BLaER1 treated with 17β-estradiol and CSF1 and Interleukin-3, amounts not matched to agents 10 nM and 100 nM (cell line): ENCODE measurements at regions not wholly inside any gene's neighbourhood (a gene's known extent, or its start where the extent isn't known, plus 50 kb on each side); places are given as distances from the start of the nearest gene placed in this dataset.
"Not testable (repeated sequence)": the region's sequence is repeated elsewhere in the genome, so short reads cannot be mapped to it uniquely, and the experiment has no call there.

Experiments
- H3K27ac ChIP-seq, 11 experiments: shearing (Covaris generic); formaldehyde crosslinking; 2 replicates each; pipeline ENCODE4 v1.8.1; 2022
- H3K27me3 ChIP-seq, 11 experiments: shearing (Covaris generic); formaldehyde crosslinking; 2 replicates each; pipeline ENCODE4 v1.8.1; 2022
- H3K36me3 ChIP-seq, 11 experiments: shearing (Covaris generic); formaldehyde crosslinking; 2 replicates each; pipeline ENCODE4 v1.8.1; 2022
- H3K4me1 ChIP-seq, 10 experiments: shearing (Covaris generic); formaldehyde crosslinking; 2 replicates each; pipeline ENCODE4 v1.8.1; 2022
- H3K4me2 ChIP-seq, 11 experiments: shearing (Covaris generic); formaldehyde crosslinking; 2 replicates each; pipeline ENCODE4 v1.8.1; 2022
- H3K4me3 ChIP-seq, 10 experiments: shearing (Covaris generic); formaldehyde crosslinking; 2 replicates each; pipeline ENCODE4 v1.8.1; 2022
- H3K9ac ChIP-seq, 11 experiments: shearing (Covaris generic); formaldehyde crosslinking; 2 replicates each; pipeline ENCODE4 v1.8.1; 2022
- H3K9me3 ChIP-seq, 11 experiments: shearing (Covaris generic); formaldehyde crosslinking; replicated peaks in 1 of 11; 2 replicates each; pipeline ENCODE4 v1.8.1; 2022
- H4K20me1 ChIP-seq, 11 experiments: shearing (Covaris generic); formaldehyde crosslinking; 2 replicates each; pipeline ENCODE4 v1.8.1; 2022
- Cebpa-rat ChIP-seq, 11 experiments: shearing (Covaris generic); IDR thresholded peaks; 2 replicates each; pipeline ENCODE4 v1.8.1; 2022

- H3K36me3 ChIP-seq = no peaks in the 10 kb centered on the region
- peaks cover 40 to 98% (median 88%) of the 10 kb centered on the region in 11 experiments; a peak in 21 of 22 replicates for H3K27me3 ChIP-seq
- no peak overlapping the region for H3K4me2 ChIP-seq
- TF ChIP-seq Cebpa-rat (IDR thresholded peaks at IDR 0.05) = no peak
- no peak overlapping the region for H3K9ac ChIP-seq
- H4K20me1 ChIP-seq = no peaks in the 10 kb centered on the region
- no peak overlapping the region for H3K4me3 ChIP-seq
- peaks cover 0 to 9% (median 0%) of the 10 kb centered on the region in 10 experiments; a peak in 4 of 20 replicates for H3K4me1 ChIP-seq
- no peak overlapping the region for H3K27ac ChIP-seq
- H3K9me3 ChIP-seq = peaks cover 0 to 4% (median 0%) of the 10 kb centered on the region in 11 experiments; a peak in 1 of 22 replicates
These were observed 81.6 kb upstream of the MID1 start for GRCh38 chrX:10702031-10702430.

DNA sequence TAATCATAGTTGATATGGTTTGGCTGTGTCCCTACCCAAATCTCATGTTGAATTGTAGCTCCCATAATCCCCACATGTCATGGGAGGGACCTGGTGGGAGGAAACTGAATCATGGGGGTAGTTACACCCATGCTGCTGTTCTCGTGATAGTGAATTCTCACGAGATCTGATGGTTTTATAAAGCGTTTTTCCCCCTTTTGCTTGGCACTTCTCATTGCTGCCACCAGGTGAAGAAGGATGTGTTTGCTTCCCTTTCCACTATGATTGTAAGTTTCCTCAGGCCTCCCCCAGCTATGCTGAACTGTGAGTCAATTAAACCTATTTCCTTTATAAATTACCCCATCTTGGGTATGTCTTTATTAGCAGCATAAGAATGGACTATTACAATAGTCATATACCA lies 86.0 kb upstream of the MID1 start:
- H3K27me3 ChIP-seq = peaks cover 37 to 98% (median 82%) of the 10 kb centered on the region in 11 experiments
- H3K4me2 ChIP-seq, H3K4me1 ChIP-seq, H3K9me3 ChIP-seq, H3K9ac ChIP-seq, H3K27ac ChIP-seq, H4K20me1 ChIP-seq, H3K36me3 ChIP-seq, H3K4me3 ChIP-seq: not testable (repeated sequence)

- no peak overlapping the region for H3K9ac ChIP-seq
- peaks cover 48 to 98% (median 82%) of the 10 kb centered on the region in 11 experiments for H3K27me3 ChIP-seq
- H3K4me1 ChIP-seq = 0 out of 20 replicates have a peak, but pooled peaks cover 0 to 3% (median 0%) of the 10 kb centered on the region in 10 experiments
- TF ChIP-seq Cebpa-rat (IDR thresholded peaks at IDR 0.05) = no peak
- peaks cover 0 to 2% (median 0%) of the 10 kb centered on the region in 11 experiments; a peak in 1 of 22 replicates for H3K9me3 ChIP-seq
- no peaks in the 10 kb centered on the region; a peak in 1 of 22 replicates for H4K20me1 ChIP-seq
- H3K27ac ChIP-seq = no peak overlapping the region
- H3K4me3 ChIP-seq = no peak overlapping the region
- H3K36me3 ChIP-seq = no peaks in the 10 kb centered on the region
- H3K4me2 ChIP-seq = no peak overlapping the region
These were observed 87.4 kb upstream of the MID1 start for GRCh38 chrX:10707773-10708172.

- H3K27ac ChIP-seq = no peak overlapping the region
- TF ChIP-seq Cebpa-rat (IDR thresholded peaks at IDR 0.05) = no peak
- H4K20me1 ChIP-seq = no peaks in the 10 kb centered on the region; a peak in 1 of 22 replicates
- H3K36me3 ChIP-seq = no peaks in the 10 kb centered on the region
- peaks cover 0 to 5% (median 0%) of the 10 kb centered on the region in 11 experiments; a peak in 5 of 22 replicates for H3K9me3 ChIP-seq
- H3K4me1 ChIP-seq = 0 out of 20 replicates have a peak, but pooled peaks cover 0 to 3% (median 0%) of the 10 kb centered on the region in 10 experiments
- no peak overlapping the region for H3K4me2 ChIP-seq
- H3K4me3 ChIP-seq = no peak overlapping the region
- peaks cover 63 to 98% (median 84%) of the 10 kb centered on the region in 11 experiments for H3K27me3 ChIP-seq
- no peak overlapping the region for H3K9ac ChIP-seq
These were observed 88.9 kb upstream of the MID1 start for GRCh38 chrX:10709276-10709675.

- Histone ChIP-seq H3K27ac (no peak overlapping the region), H3K4me3 (no peak overlapping the region), H3K4me1 (no peaks in the 10 kb centered on the region), H3K9me3 (peaks cover 0 to 17% (median 10%) of the 10 kb centered on the region in 11 experiments; a peak in 15 of 22 replicates), H3K36me3 (no peaks in the 10 kb centered on the region), H3K9ac (no peak overlapping the region), H4K20me1 (no peaks in the 10 kb centered on the region; a peak in 1 of 22 replicates), H3K27me3 (peaks cover 50 to 69% (median 63%) of the 10 kb centered on the region in 11 experiments), H3K4me2 (no peak overlapping the region)
- TF ChIP-seq Cebpa-rat (IDR thresholded peaks at IDR 0.05) = no peak
These were observed 94.1 kb upstream of the MID1 start for GRCh38 chrX:10714531-10714930.

DNA sequence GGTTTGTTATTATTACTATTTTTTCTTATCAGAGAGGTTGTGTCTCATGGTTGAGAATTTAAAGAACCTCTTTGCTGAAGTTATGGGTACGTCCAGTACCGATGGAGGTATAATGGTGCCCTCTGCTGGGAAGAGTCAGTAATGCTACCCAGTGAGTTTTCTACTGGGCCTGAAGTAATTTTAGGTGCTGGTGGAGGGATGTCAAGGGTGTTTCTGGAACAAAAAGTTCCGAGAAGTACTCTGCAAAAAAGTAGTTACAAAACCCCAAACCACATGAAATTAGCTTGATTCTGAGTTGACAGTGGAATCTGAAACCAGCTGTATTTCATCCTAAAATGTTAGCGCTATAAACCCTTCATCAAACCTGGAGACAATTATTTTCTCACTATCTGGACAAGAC lies 102.5 kb upstream of the MID1 start:
- Histone ChIP-seq H3K36me3 (no peaks in the 10 kb centered on the region), H4K20me1 (no peaks in the 10 kb centered on the region), H3K27me3 (peaks cover 46 to 72% (median 66%) of the 10 kb centered on the region in 11 experiments), H3K9ac (no peak overlapping the region), H3K9me3 (no peaks in the 10 kb centered on the region), H3K4me2 (no peak overlapping the region), H3K27ac (no peak overlapping the region), H3K4me1 (peaks cover 0 to 17% (median 0%) of the 10 kb centered on the region in 10 experiments; a peak in 4 of 20 replicates), H3K4me3 (no peak overlapping the region)
- no peak for TF ChIP-seq Cebpa-rat (IDR thresholded peaks at IDR 0.05)

- Histone ChIP-seq H3K36me3 (no peaks in the 10 kb centered on the region), H3K9ac (no peak overlapping the region)
- TF ChIP-seq Cebpa-rat (IDR thresholded peaks at IDR 0.05) = no peak
These were observed 104.7 kb upstream of the MID1 start for GRCh38 chrX:10725071-10725470.

GRCh38 chrX:10726647-10727046 lies 106.3 kb upstream of the MID1 start:
- 0 out of 22 replicates have a peak, but pooled peaks cover 0 to 8% (median 0%) of the 10 kb centered on the region in 11 experiments for H4K20me1 ChIP-seq
- H3K4me2 ChIP-seq = peak overlapping the region in 2 of 11 experiments; percentile 1 to 24; a peak in 2 of 22 replicates
- peaks cover 70 to 99% (median 91%) of the 10 kb centered on the region in 11 experiments for H3K27me3 ChIP-seq
- H3K9ac ChIP-seq = no peak overlapping the region
- TF ChIP-seq Cebpa-rat (IDR thresholded peaks at IDR 0.05) = no peak
- no peaks in the 10 kb centered on the region for H3K36me3 ChIP-seq
- peaks cover 0 to 17% (median 0%) of the 10 kb centered on the region in 10 experiments; a peak in 4 of 20 replicates for H3K4me1 ChIP-seq
- H3K9me3 ChIP-seq = no peaks in the 10 kb centered on the region
- no peak overlapping the region for H3K27ac ChIP-seq
- H3K4me3 ChIP-seq = no peak overlapping the region

More at GRCh38 chrX:10725071-10725470, 104.7 kb upstream of the MID1 start:
- Histone ChIP-seq H3K4me3 (no peak overlapping the region), H3K4me2 (no peak overlapping the region), H3K9me3 (no peaks in the 10 kb centered on the region), H3K4me1 (peaks cover 0 to 17% (median 0%) of the 10 kb centered on the region in 10 experiments; a peak in 4 of 20 replicates), H3K27ac (no peak overlapping the region), H4K20me1 (0 out of 22 replicates have a peak, but pooled peaks cover 0 to 8% (median 0%) of the 10 kb centered on the region in 11 experiments), H3K27me3 (peaks cover 61 to 90% (median 87%) of the 10 kb centered on the region in 11 experiments)

- 0 out of 22 replicates have a peak, but pooled peaks cover 0 to 2% (median 0%) of the 10 kb centered on the region in 11 experiments for H3K9me3 ChIP-seq
- no peak overlapping the region for H3K27ac ChIP-seq
- H3K36me3 ChIP-seq = no peaks in the 10 kb centered on the region
- H3K4me1 ChIP-seq = peaks cover 0 to 17% (median 0%) of the 10 kb centered on the region in 10 experiments; a peak in 4 of 20 replicates
- no peak overlapping the region for H3K4me2 ChIP-seq
- H4K20me1 ChIP-seq = 0 out of 22 replicates have a peak, but pooled peaks cover 0 to 8% (median 0%) of the 10 kb centered on the region in 11 experiments
- peaks cover 68 to 97% (median 90%) of the 10 kb centered on the region in 11 experiments for H3K27me3 ChIP-seq
- TF ChIP-seq Cebpa-rat (IDR thresholded peaks at IDR 0.05) = no peak
- no peak overlapping the region for H3K4me3 ChIP-seq
- H3K9ac ChIP-seq = no peak overlapping the region
These were observed 108.5 kb upstream of the MID1 start for GRCh38 chrX:10728806-10729389.
